ENCODE measurements at regions not wholly inside any gene's neighbourhood (a gene's known extent, or its start where the extent isn't known, plus 50 kb on each side); places are given as distances from the start of the nearest gene placed in this dataset.

DNA sequence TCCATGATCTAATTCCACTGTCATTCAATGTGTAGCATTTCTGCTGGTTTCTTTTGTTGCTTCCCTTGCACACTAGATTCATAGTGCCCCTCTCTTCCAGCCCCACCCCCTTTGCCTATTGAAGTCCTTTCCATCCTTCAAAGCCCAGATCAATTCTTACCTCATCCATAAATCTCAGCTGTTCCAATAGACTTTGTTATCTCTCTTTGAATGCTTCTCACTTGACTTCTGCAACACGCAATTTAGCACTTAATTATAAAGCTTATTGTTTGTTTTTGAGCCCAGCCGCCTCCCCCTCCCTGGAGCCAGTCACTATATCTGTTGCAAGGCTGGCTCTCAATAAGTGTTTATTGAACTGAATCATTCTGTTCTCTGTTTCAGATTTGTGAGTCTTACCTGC lies 174.6 kb upstream of the TBL1XR1 start:
- no peaks in the 10 kb centered on the region for H3K27me3 ChIP-seq (ENCODE audit: control insufficient read depth, insufficient read depth, low read length)
- DNase-seq (ENCODE audit: low read depth) (peak; percentile 39), FAIRE-seq (no peak)
- TF ChIP-seq, protein P1, sequence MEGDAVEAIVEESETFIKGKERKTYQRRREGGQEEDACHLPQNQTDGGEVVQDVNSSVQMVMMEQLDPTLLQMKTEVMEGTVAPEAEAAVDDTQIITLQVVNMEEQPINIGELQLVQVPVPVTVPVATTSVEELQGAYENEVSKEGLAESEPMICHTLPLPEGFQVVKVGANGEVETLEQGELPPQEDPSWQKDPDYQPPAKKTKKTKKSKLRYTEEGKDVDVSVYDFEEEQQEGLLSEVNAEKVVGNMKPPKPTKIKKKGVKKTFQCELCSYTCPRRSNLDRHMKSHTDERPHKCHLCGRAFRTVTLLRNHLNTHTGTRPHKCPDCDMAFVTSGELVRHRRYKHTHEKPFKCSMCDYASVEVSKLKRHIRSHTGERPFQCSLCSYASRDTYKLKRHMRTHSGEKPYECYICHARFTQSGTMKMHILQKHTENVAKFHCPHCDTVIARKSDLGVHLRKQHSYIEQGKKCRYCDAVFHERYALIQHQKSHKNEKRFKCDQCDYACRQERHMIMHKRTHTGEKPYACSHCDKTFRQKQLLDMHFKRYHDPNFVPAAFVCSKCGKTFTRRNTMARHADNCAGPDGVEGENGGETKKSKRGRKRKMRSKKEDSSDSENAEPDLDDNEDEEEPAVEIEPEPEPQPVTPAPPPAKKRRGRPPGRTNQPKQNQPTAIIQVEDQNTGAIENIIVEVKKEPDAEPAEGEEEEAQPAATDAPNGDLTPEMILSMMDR (IDR thresholded peaks at IDR 0.05; ENCODE audit: insufficient read depth, low read length, severe bottlenecking), result no peak
- H3K4me3 ChIP-seq (ENCODE audit: low read depth, low read length), result no peak overlapping the region
- no peaks in the 10 kb centered on the region for H3K36me3 ChIP-seq (ENCODE audit: control insufficient read depth, insufficient read depth, low read length)

DNA sequence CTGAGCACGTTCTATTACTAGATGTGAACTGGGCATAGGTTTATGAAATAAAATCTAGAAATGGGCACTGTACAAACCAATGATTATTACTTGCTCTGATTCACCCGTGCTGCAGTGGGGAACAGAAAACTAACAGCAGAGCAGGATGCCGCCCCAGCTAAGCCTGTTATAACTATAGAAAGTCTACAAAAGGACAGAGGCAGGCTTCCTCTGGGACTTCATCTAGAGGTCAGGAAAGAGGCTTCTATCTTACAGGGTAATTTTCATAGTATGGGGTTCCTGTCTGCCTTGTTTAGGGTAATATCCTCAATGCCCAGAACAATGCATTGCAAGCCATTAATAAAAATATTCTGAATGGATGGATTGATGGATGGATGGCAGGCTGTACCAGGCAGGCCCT lies 177.0 kb upstream of the TBL1XR1 start:
- no peak for FAIRE-seq

GRCh38 chr3:177375316-177375715 lies 178.0 kb upstream of the TBL1XR1 start:
- Histone ChIP-seq H3K4me3 (ENCODE audit: low read depth, low read length) (no peak overlapping the region), H3K36me3 (ENCODE audit: control insufficient read depth, insufficient read depth, low read length) (no peaks in the 10 kb centered on the region), H3K27me3 (ENCODE audit: control insufficient read depth, insufficient read depth, low read length) (no peaks in the 10 kb centered on the region)
- DNase-seq (ENCODE audit: low read depth) (no peak), FAIRE-seq (no peak)
- TF ChIP-seq, protein P1 (IDR thresholded peaks at IDR 0.05; ENCODE audit: insufficient read depth, low read length, severe bottlenecking), result no peak

More for the DNA sequence above, 177.0 kb upstream of the TBL1XR1 start:
- DNase-seq (ENCODE audit: low read depth), result no peak
- no peaks in the 10 kb centered on the region for H3K27me3 ChIP-seq (ENCODE audit: control insufficient read depth, insufficient read depth, low read length)
- no peaks in the 10 kb centered on the region for H3K36me3 ChIP-seq (ENCODE audit: control insufficient read depth, insufficient read depth, low read length)
- TF ChIP-seq, protein P1 (IDR thresholded peaks at IDR 0.05; ENCODE audit: insufficient read depth, low read length, severe bottlenecking), result no peak
- no peak overlapping the region for H3K4me3 ChIP-seq (ENCODE audit: low read depth, low read length)

DNA sequence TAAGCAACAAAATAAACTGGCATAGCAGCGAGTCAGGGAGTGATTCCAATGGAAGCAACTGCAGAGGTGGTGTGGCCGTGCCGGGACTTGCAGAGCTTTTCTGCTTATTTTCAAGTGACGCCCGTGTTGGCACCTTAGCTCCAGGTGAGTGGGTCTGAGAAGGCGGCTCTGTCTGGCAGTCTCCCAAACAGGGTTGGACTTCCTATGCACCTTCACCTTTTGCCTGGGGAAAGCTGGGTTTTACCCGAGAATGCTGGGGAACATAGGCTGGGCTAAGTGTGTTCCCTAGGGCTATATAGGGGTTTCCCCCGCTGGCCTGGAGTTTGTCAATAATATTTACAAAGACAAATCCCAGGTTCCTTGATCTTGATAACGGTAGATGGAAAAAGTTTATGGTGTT lies 179.9 kb upstream of the TBL1XR1 start:
- DNase-seq (ENCODE audit: low read depth), result peak; percentile 92
- TF ChIP-seq, protein P1 (IDR thresholded peaks at IDR 0.05; ENCODE audit: insufficient read depth, low read length, severe bottlenecking), result no peak
- FAIRE-seq, result no peak
- no peak overlapping the region for H3K4me3 ChIP-seq (ENCODE audit: low read depth, low read length)
- H3K27me3 ChIP-seq (ENCODE audit: control insufficient read depth, insufficient read depth, low read length), result no peaks in the 10 kb centered on the region
- no peaks in the 10 kb centered on the region for H3K36me3 ChIP-seq (ENCODE audit: control insufficient read depth, insufficient read depth, low read length)

GRCh38 chr3:177378168-177378567 lies 180.9 kb upstream of the TBL1XR1 start:
- Histone ChIP-seq H3K27me3 (ENCODE audit: control insufficient read depth, insufficient read depth, low read length) (no peaks in the 10 kb centered on the region), H3K4me3 (ENCODE audit: low read depth, low read length) (no peak overlapping the region), H3K36me3 (ENCODE audit: control insufficient read depth, insufficient read depth, low read length) (no peaks in the 10 kb centered on the region)
- FAIRE-seq, result no peak
- TF ChIP-seq, protein P1 (IDR thresholded peaks at IDR 0.05; ENCODE audit: insufficient read depth, low read length, severe bottlenecking), result no peak
- no peak for DNase-seq (ENCODE audit: low read depth)

GRCh38 chr3:177379045-177379444 lies 181.8 kb upstream of the TBL1XR1 start:
- Histone ChIP-seq H3K36me3 (ENCODE audit: control insufficient read depth, insufficient read depth, low read length) (no peaks in the 10 kb centered on the region), H3K4me3 (ENCODE audit: low read depth, low read length) (no peak overlapping the region), H3K27me3 (ENCODE audit: control insufficient read depth, insufficient read depth, low read length) (no peaks in the 10 kb centered on the region)
- TF ChIP-seq, protein P1 (IDR thresholded peaks at IDR 0.05; ENCODE audit: insufficient read depth, low read length, severe bottlenecking), result no peak
- no peak for DNase-seq (ENCODE audit: low read depth)
- no peak for FAIRE-seq
